Stomach (tissue), 8 donors: ENCODE measurements at regions not wholly inside any gene's neighbourhood (a gene's known extent, or its start where the extent isn't known, plus 50 kb on each side); places are given as distances from the start of the nearest gene placed in this dataset.

Experiments used
- DNase-seq, 2 donors: peaks; one replicate each; pipeline versions ENCODE4 v3.0.0 to v3.0.0-alpha.2; 2013 to 2019
- H3K27ac ChIP-seq, 5 donors: fragments of 200-600 bp in 4 of 5; sonication (generic) in 4 of 5; one replicate each; pipeline ENCODE4 v1.5.1; 2013 to 2019; ENCODE audit warnings: mild to moderate bottlenecking in 1 of 5, moderate library complexity in 1 of 5
- H3K27me3 ChIP-seq, 3 donors: fragments of 200-600 bp; sonication (generic); one replicate each; pipeline ENCODE4 v1.5.1; 2017 to 2019; ENCODE audit warnings: mixed run types in 1 of 3
- H3K36me3 ChIP-seq, 4 donors: fragments of 200-600 bp; sonication (generic); 1 replicate in 3 of 4; 2 replicates in 1 of 4; pipeline ENCODE4 v1.5.1; 2016 to 2019
- H3K4me1 ChIP-seq, 4 donors: fragments of 200-600 bp; sonication (generic); one replicate each; pipeline ENCODE4 v1.5.1; 2016 to 2019
- H3K4me3 ChIP-seq, 4 donors: fragments of 200-600 bp; sonication (generic) in 3 of 4; one replicate each; pipeline ENCODE4 v1.5.1; 2016 to 2019; ENCODE audit warnings: mild to moderate bottlenecking in 1 of 4
- H3K9me3 ChIP-seq, 4 donors: fragments of 200-600 bp; sonication (generic); one replicate each; pipeline ENCODE4 v1.5.1; 2016 to 2019
- CTCF ChIP-seq, 7 experiments: fragments of 450-650 bp in 4 of 7; fragments of 200-600 bp in 3 of 7; sonication (generic) in 3 of 7; IDR thresholded peaks; one replicate each; pipeline ENCODE4 v1.5.1; 2016 to 2019; ENCODE audit warnings: antibody characterized with exemption in 7 of 7, control low read depth in 2 of 7, mild to moderate bottlenecking in 1 of 7
- EP300 ChIP-seq: sonication (generic); formaldehyde crosslinking; IDR thresholded peaks from one replicate; pipeline ENCODE4 v1.6.1; 2017; ENCODE audit warnings: antibody characterized with exemption
- POLR2A ChIP-seq, 4 donors: fragments of 450-650 bp; IDR thresholded peaks; one replicate each; pipeline ENCODE4 v1.6.1; 2016; ENCODE audit warnings: antibody characterized with exemption in 4 of 4, control low read depth in 2 of 4, mild to moderate bottlenecking in 1 of 4, moderate library complexity in 1 of 4
- POLR2AphosphoS5 ChIP-seq, 3 donors: sonication (generic); formaldehyde crosslinking; IDR thresholded peaks; one replicate each; pipeline ENCODE4 v1.6.1; 2016; ENCODE audit warnings: antibody characterized with exemption in 3 of 3
- WGBS, 5 donors: extraction: QIAGEN DNeasy Blood & Tissue Kit in 3 of 5; methylation state at CpG; one replicate each; pipeline versions ENCODE4 v1.1.5 to v1.1.7; 2013 to 2018; 5-methylcytosine and 5-hydroxymethylcytosine counted together
- intact Hi-C: fragments of 100-400 bp; cut with DNase I; formaldehyde crosslinking; loops from one replicate; pipeline ENCODE4 v1.15.1; 2023; ENCODE audit warnings: low total_unique reads
- donor health status: healthy with polysubstance abuse.
- donor health status: Bipolar disorder and iron deficiency.
- donor health status: healthy.

GRCh38 chr10:53256623-53257022 lies 484.0 kb upstream of the MBL2 start:
- intact Hi-C loops, result no loop called here
- no peaks in the 10 kb centered on the region for H3K36me3 ChIP-seq
- no peak overlapping the region for H3K27ac ChIP-seq
- H3K4me1 ChIP-seq, result no peaks in the 10 kb centered on the region
- H3K9me3 ChIP-seq, result peaks cover 0 to 12% (median 4%) of the 10 kb centered on the region in 4 donors
- H3K4me3 ChIP-seq, result no peak overlapping the region
- no peak for DNase-seq
- H3K27me3 ChIP-seq, result no peaks in the 10 kb centered on the region
- TF ChIP-seq POLR2A (IDR thresholded peaks at IDR 0.05) (no peak), CTCF (IDR thresholded peaks at IDR 0.05) (no peak), POLR2AphosphoS5 (IDR thresholded peaks at IDR 0.05) (no peak), EP300 (no peak)

- Histone ChIP-seq H3K36me3 (no peaks in the 10 kb centered on the region), H3K27ac (no peak overlapping the region), H3K9me3 (peaks cover 0 to 12% (median 4%) of the 10 kb centered on the region in 4 donors), H3K27me3 (no peaks in the 10 kb centered on the region), H3K4me3 (no peak overlapping the region), H3K4me1 (no peaks in the 10 kb centered on the region)
- 68 to 83% (median 80%) methylated on average over 1 of the region's 1 CpG for whole genome bisulfite sequencing, 5 donors
- DNase-seq, result no peak
- intact Hi-C loops, result no loop called here
- TF ChIP-seq EP300 (no peak), POLR2A (IDR thresholded peaks at IDR 0.05) (no peak), CTCF (IDR thresholded peaks at IDR 0.05) (no peak), POLR2AphosphoS5 (IDR thresholded peaks at IDR 0.05) (no peak)
Observed at GRCh38 chr10:53255661-53256205, 483.1 kb upstream of the MBL2 start.

- no peak for DNase-seq
- H3K36me3 ChIP-seq, result no peaks in the 10 kb centered on the region
- H3K4me3 ChIP-seq, result no peak overlapping the region
- no peaks in the 10 kb centered on the region for H3K4me1 ChIP-seq
- H3K27ac ChIP-seq, result no peak overlapping the region
- TF ChIP-seq EP300 (no peak), POLR2AphosphoS5 (IDR thresholded peaks at IDR 0.05) (no peak), CTCF (IDR thresholded peaks at IDR 0.05) (no peak), POLR2A (IDR thresholded peaks at IDR 0.05) (no peak)
- 55 to 70% (median 57%) methylated on average over 3 of the region's 3 CpGs for WGBS, 5 donors
- H3K9me3 ChIP-seq, result peaks cover 0 to 12% (median 4%) of the 10 kb centered on the region in 4 donors
- H3K27me3 ChIP-seq, result no peaks in the 10 kb centered on the region
- intact Hi-C loops, result no loop called here
Observed at GRCh38 chr10:53253221-53253620, 480.6 kb upstream of the MBL2 start.

- 86 to 94% (median 91%) methylated on average over 4 of the region's 4 CpGs for WGBS, 5 donors
- intact Hi-C loops, result no loop called here
- Histone ChIP-seq H3K4me3 (no peak overlapping the region), H3K4me1 (no peaks in the 10 kb centered on the region), H3K27me3 (no peaks in the 10 kb centered on the region), H3K27ac (no peak overlapping the region), H3K36me3 (no peaks in the 10 kb centered on the region), H3K9me3 (no peaks in the 10 kb centered on the region)
- DNase-seq, result no peak
- TF ChIP-seq CTCF (IDR thresholded peaks at IDR 0.05) (no peak), EP300 (no peak), POLR2AphosphoS5 (IDR thresholded peaks at IDR 0.05) (no peak), POLR2A (IDR thresholded peaks at IDR 0.05) (no peak)
Observed at GRCh38 chr10:53239873-53240272, 467.3 kb upstream of the MBL2 start.
